NT2/D1 (cell line): ENCODE measurements at regions not wholly inside any gene's neighbourhood (a gene's known extent, or its start where the extent isn't known, plus 50 kb on each side); places are given as distances from the start of the nearest gene placed in this dataset.

ENCODE experiments used
- SUZ12 ChIP-seq: IDR thresholded peaks from 2 replicates; pipeline ENCODE4 v1.6.1; 2011; ENCODE audit not compliant: insufficient read length, insufficient read depth; ENCODE audit errors: extremely low read depth
- YY1 ChIP-seq: IDR thresholded peaks from 2 replicates; pipeline ENCODE4 v1.6.1; 2011; ENCODE audit not compliant: insufficient read length, insufficient read depth

GRCh38 chr7:93693796-93694195 lies 119.3 kb upstream of the CALCR start:
- no peak for TF ChIP-seq YY1
- no peak for TF ChIP-seq SUZ12
